Activated CD8-positive, alpha-beta memory T cell treated with anti-CD3 and anti-CD28 coated beads, Interleukin-2, amount 10 ng/mL, durations not matched to agents 7 days and 5 days (primary cell): ENCODE measurements at regions not wholly inside any gene's neighbourhood (a gene's known extent, or its start where the extent isn't known, plus 50 kb on each side); places are given as distances from the start of the nearest gene placed in this dataset.

Source experiments
- ATAC-seq: fragments of 150-1000 bp; cut with Tn5 transposase; one replicate; pipeline ENCODE4 v1.10.0; 2021; ENCODE audit warnings: moderate library complexity
- CTCF ChIA-PET: fragments of 350-600 bp; sonication (Branson Sonifier 250); formaldehyde crosslinking; loops from one replicate; lab custom pipeline; 2021; ENCODE audit warnings: antibody characterized with exemption; lab: Charles Lee
- DNase-seq: peaks from one replicate; pipeline ENCODE4 v3.0.0-alpha.2; 2020
- H3K27ac Mint-ChIP-seq: one replicate; pipeline ENCODE4 v1.8.0; 2021; ENCODE audit warnings: mild to moderate bottlenecking, mixed read lengths
- H3K27me3 Mint-ChIP-seq: one replicate; pipeline ENCODE4 v1.8.0; 2021; ENCODE audit warnings: mixed read lengths
- H3K36me3 Mint-ChIP-seq: one replicate; pipeline ENCODE4 v1.8.0; 2021; ENCODE audit warnings: mild to moderate bottlenecking, mixed read lengths
- H3K4me1 Mint-ChIP-seq: one replicate; pipeline ENCODE4 v1.8.0; 2021; ENCODE audit warnings: mixed read lengths
- H3K4me3 Mint-ChIP-seq: one replicate; pipeline ENCODE4 v1.8.0; 2021; ENCODE audit warnings: mild to moderate bottlenecking, moderate library complexity, mixed read lengths
- H3K9me3 Mint-ChIP-seq: one replicate; pipeline ENCODE4 v1.8.0; 2022; ENCODE audit warnings: low read depth, mixed read lengths

- Mint-ChIP-seq H3K4me3 (no peak overlapping the region), H3K27ac (no peak overlapping the region), H3K27me3 (no peaks in the 10 kb centered on the region), H3K9me3 (peaks cover 22% of the 10 kb centered on the region), H3K36me3 (no peaks in the 10 kb centered on the region), H3K4me1 (no peaks in the 10 kb centered on the region)
- DNase-seq (no peak), ATAC-seq (no peak)
- CTCF ChIA-PET = no interaction called here
Measured at GRCh38 chr16:7004266-7004665, 328.4 kb upstream of the RBFOX1 start.

GRCh38 chr16:6993544-6993943 lies 339.1 kb upstream of the RBFOX1 start:
- no peak overlapping the region for H3K4me3 Mint-ChIP-seq
- CTCF ChIA-PET = no interaction called here
- H3K36me3 Mint-ChIP-seq = no peaks in the 10 kb centered on the region
- H3K27me3 Mint-ChIP-seq = no peaks in the 10 kb centered on the region
- H3K4me1 Mint-ChIP-seq = no peaks in the 10 kb centered on the region
- ATAC-seq (no peak), DNase-seq (no peak)
- peaks cover 15% of the 10 kb centered on the region for H3K9me3 Mint-ChIP-seq
- no peak overlapping the region for H3K27ac Mint-ChIP-seq

- CTCF ChIA-PET = no interaction called here
Measured at GRCh38 chr16:6988846-6989245, 343.8 kb upstream of the RBFOX1 start.

GRCh38 chr16:6977916-6978315 lies 354.7 kb upstream of the RBFOX1 start:
- CTCF ChIA-PET = no interaction called here
- Mint-ChIP-seq H3K27me3 (no peaks in the 10 kb centered on the region), H3K4me1 (no peaks in the 10 kb centered on the region), H3K9me3 (peaks cover 14% of the 10 kb centered on the region), H3K27ac (no peak overlapping the region), H3K4me3 (no peak overlapping the region), H3K36me3 (no peaks in the 10 kb centered on the region)
- DNase-seq (no peak), ATAC-seq (no peak)

More at GRCh38 chr16:6988846-6989245, 343.8 kb upstream of the RBFOX1 start:
- H3K27ac Mint-ChIP-seq = no peak overlapping the region
- peaks cover 18% of the 10 kb centered on the region for H3K9me3 Mint-ChIP-seq
- no peak overlapping the region for H3K4me3 Mint-ChIP-seq
- no peak for DNase-seq
- H3K27me3 Mint-ChIP-seq = no peaks in the 10 kb centered on the region
- no peaks in the 10 kb centered on the region for H3K36me3 Mint-ChIP-seq
- no peak for ATAC-seq
- no peaks in the 10 kb centered on the region for H3K4me1 Mint-ChIP-seq

- H3K4me3 Mint-ChIP-seq = no peak overlapping the region
- no peak overlapping the region for H3K27ac Mint-ChIP-seq
- DNase-seq (no peak), ATAC-seq (no peak)
- CTCF ChIA-PET = no interaction called here
- H3K27me3 Mint-ChIP-seq = no peaks in the 10 kb centered on the region
- no peaks in the 10 kb centered on the region for H3K4me1 Mint-ChIP-seq
- peaks cover 14% of the 10 kb centered on the region for H3K9me3 Mint-ChIP-seq
- H3K36me3 Mint-ChIP-seq = no peaks in the 10 kb centered on the region
Measured at GRCh38 chr16:6977291-6977690, 355.4 kb upstream of the RBFOX1 start.

- peaks cover 15% of the 10 kb centered on the region for H3K9me3 Mint-ChIP-seq
- H3K27me3 Mint-ChIP-seq = no peaks in the 10 kb centered on the region
- H3K36me3 Mint-ChIP-seq = no peaks in the 10 kb centered on the region
- no peak overlapping the region for H3K4me3 Mint-ChIP-seq
- H3K27ac Mint-ChIP-seq = no peak overlapping the region
- CTCF ChIA-PET = no interaction called here
- ATAC-seq (no peak), DNase-seq (no peak)
- no peaks in the 10 kb centered on the region for H3K4me1 Mint-ChIP-seq
Measured at GRCh38 chr16:6976716-6977115, 355.9 kb upstream of the RBFOX1 start.

- no peak for DNase-seq
- ATAC-seq = no peak
- no peak overlapping the region for H3K27ac Mint-ChIP-seq
- H3K36me3 Mint-ChIP-seq = peaks cover 3% of the 10 kb centered on the region
- peaks cover 31% of the 10 kb centered on the region for H3K9me3 Mint-ChIP-seq
- CTCF ChIA-PET = no interaction called here
- no peaks in the 10 kb centered on the region for H3K27me3 Mint-ChIP-seq
- no peak overlapping the region for H3K4me3 Mint-ChIP-seq
- no peaks in the 10 kb centered on the region for H3K4me1 Mint-ChIP-seq
Measured at GRCh38 chr16:6970171-6970857, 362.3 kb upstream of the RBFOX1 start.

GRCh38 chr16:6969594-6969993 lies 363.1 kb upstream of the RBFOX1 start:
- DNase-seq = no peak
- CTCF ChIA-PET = no interaction called here
- no peaks in the 10 kb centered on the region for H3K27me3 Mint-ChIP-seq

GRCh38 chr16:6967796-6968320 lies 364.8 kb upstream of the RBFOX1 start:
- H3K4me1 Mint-ChIP-seq = no peaks in the 10 kb centered on the region
- CTCF ChIA-PET = no interaction called here
- ATAC-seq (no peak), DNase-seq (no peak)
- H3K4me3 Mint-ChIP-seq = no peak overlapping the region
- peaks cover 27% of the 10 kb centered on the region for H3K9me3 Mint-ChIP-seq
- no peaks in the 10 kb centered on the region for H3K27me3 Mint-ChIP-seq
- no peak overlapping the region for H3K27ac Mint-ChIP-seq
- peaks cover 5% of the 10 kb centered on the region for H3K36me3 Mint-ChIP-seq

More at GRCh38 chr16:6969594-6969993, 363.1 kb upstream of the RBFOX1 start:
- peaks cover 3% of the 10 kb centered on the region for H3K36me3 Mint-ChIP-seq
- no peaks in the 10 kb centered on the region for H3K4me1 Mint-ChIP-seq
- no peak overlapping the region for H3K27ac Mint-ChIP-seq
- peaks cover 31% of the 10 kb centered on the region for H3K9me3 Mint-ChIP-seq
- ATAC-seq = no peak
- no peak overlapping the region for H3K4me3 Mint-ChIP-seq

- Mint-ChIP-seq H3K4me3 (no peak overlapping the region), H3K27me3 (no peaks in the 10 kb centered on the region)
- DNase-seq = no peak
Measured at GRCh38 chr16:6966925-6967324, 365.7 kb upstream of the RBFOX1 start.

GRCh38 chr16:6964679-6965078 lies 368.0 kb upstream of the RBFOX1 start:
- H3K4me3 Mint-ChIP-seq = no peak overlapping the region
- H3K4me1 Mint-ChIP-seq = no peaks in the 10 kb centered on the region
- peaks cover 5% of the 10 kb centered on the region for H3K36me3 Mint-ChIP-seq
- H3K27ac Mint-ChIP-seq = no peak overlapping the region
- no peaks in the 10 kb centered on the region for H3K27me3 Mint-ChIP-seq
- peaks cover 32% of the 10 kb centered on the region for H3K9me3 Mint-ChIP-seq
- DNase-seq (no peak), ATAC-seq (no peak)
- CTCF ChIA-PET = no interaction called here

More at GRCh38 chr16:6966925-6967324, 365.7 kb upstream of the RBFOX1 start:
- peaks cover 28% of the 10 kb centered on the region for H3K9me3 Mint-ChIP-seq
- ATAC-seq = no peak
- peaks cover 5% of the 10 kb centered on the region for H3K36me3 Mint-ChIP-seq
- H3K4me1 Mint-ChIP-seq = no peaks in the 10 kb centered on the region
- CTCF ChIA-PET = no interaction called here
- no peak overlapping the region for H3K27ac Mint-ChIP-seq

GRCh38 chr16:6961704-6962103 lies 370.9 kb upstream of the RBFOX1 start:
- Mint-ChIP-seq H3K4me1 (no peaks in the 10 kb centered on the region), H3K36me3 (peaks cover 2% of the 10 kb centered on the region), H3K27ac (no peak overlapping the region), H3K4me3 (no peak overlapping the region), H3K9me3 (peaks cover 31% of the 10 kb centered on the region), H3K27me3 (no peaks in the 10 kb centered on the region)
- ATAC-seq (no peak), DNase-seq (no peak)
- CTCF ChIA-PET = no interaction called here

- Mint-ChIP-seq H3K4me3 (no peak overlapping the region), H3K36me3 (no peaks in the 10 kb centered on the region), H3K27ac (no peak overlapping the region), H3K27me3 (no peaks in the 10 kb centered on the region), H3K4me1 (no peaks in the 10 kb centered on the region), H3K9me3 (peaks cover 37% of the 10 kb centered on the region)
- ATAC-seq (no peak), DNase-seq (no peak)
- CTCF ChIA-PET = no interaction called here
Measured at GRCh38 chr16:6958184-6958583, 374.5 kb upstream of the RBFOX1 start.

- no peak overlapping the region for H3K4me3 Mint-ChIP-seq
- ATAC-seq (no peak), DNase-seq (no peak)
- CTCF ChIA-PET = no interaction called here
- no peaks in the 10 kb centered on the region for H3K36me3 Mint-ChIP-seq
- H3K4me1 Mint-ChIP-seq = no peaks in the 10 kb centered on the region
- no peak overlapping the region for H3K27ac Mint-ChIP-seq
- H3K9me3 Mint-ChIP-seq = peaks cover 37% of the 10 kb centered on the region
- no peaks in the 10 kb centered on the region for H3K27me3 Mint-ChIP-seq
Measured at GRCh38 chr16:6957681-6958080, 375.0 kb upstream of the RBFOX1 start.
